ENCODE measurements at regions not wholly inside any gene's neighbourhood (a gene's known extent, or its start where the extent isn't known, plus 50 kb on each side); places are given as distances from the start of the nearest gene placed in this dataset.

DNA sequence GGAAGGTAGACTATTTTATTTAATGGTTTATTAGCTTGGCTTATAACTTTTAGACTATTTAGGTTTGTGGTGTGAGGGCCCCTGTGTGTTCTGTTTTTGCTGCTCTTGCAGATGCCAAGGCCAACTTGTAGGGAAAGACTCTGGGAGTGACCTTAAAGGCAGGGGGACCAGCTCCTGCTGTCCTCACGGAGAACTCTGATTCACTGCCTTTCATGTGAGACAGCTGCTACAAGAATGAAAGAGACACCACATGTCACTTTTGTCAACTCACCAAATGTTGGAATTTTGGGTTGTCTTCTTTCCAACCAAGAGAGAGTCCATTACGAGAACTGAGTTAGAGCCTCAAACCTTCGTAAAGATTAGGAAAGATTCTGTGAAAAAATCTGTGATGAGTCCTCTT, 258.3 kb upstream of the ADAMTSL1 start:
- Histone ChIP-seq H4K20me1 (ENCODE audit: insufficient read depth, low read length) (no peaks in the 10 kb centered on the region), H3K4me1 (ENCODE audit: insufficient read depth, low read length) (no peaks in the 10 kb centered on the region), H3K9me3 (ENCODE audit: insufficient read depth, low read depth, low read length) (no peaks in the 10 kb centered on the region), H2AFZ (ENCODE audit: low read depth, low read length) (no peak overlapping the region), H3K79me2 (ENCODE audit: insufficient read depth, low read length) (no peaks in the 10 kb centered on the region), H3K4me3 (ENCODE audit: insufficient read depth, low read depth, low read length) (no peak overlapping the region), H3K9ac (ENCODE audit: low read length) (no peak overlapping the region), H3K4me2 (ENCODE audit: low read length) (no peak overlapping the region), H3K27me3 (ENCODE audit: insufficient read depth, low read length) (no peaks in the 10 kb centered on the region), H3K36me3 (ENCODE audit: insufficient read depth, low read length) (no peaks in the 10 kb centered on the region), H3K27ac (ENCODE audit: low read depth, low read length) (no peak overlapping the region)
- no peaks in the 10 kb centered on the region for H3K27me3 Mint-ChIP-seq (ENCODE audit: low read depth, unreplicated experiment)
- TF ChIP-seq, protein P1, sequence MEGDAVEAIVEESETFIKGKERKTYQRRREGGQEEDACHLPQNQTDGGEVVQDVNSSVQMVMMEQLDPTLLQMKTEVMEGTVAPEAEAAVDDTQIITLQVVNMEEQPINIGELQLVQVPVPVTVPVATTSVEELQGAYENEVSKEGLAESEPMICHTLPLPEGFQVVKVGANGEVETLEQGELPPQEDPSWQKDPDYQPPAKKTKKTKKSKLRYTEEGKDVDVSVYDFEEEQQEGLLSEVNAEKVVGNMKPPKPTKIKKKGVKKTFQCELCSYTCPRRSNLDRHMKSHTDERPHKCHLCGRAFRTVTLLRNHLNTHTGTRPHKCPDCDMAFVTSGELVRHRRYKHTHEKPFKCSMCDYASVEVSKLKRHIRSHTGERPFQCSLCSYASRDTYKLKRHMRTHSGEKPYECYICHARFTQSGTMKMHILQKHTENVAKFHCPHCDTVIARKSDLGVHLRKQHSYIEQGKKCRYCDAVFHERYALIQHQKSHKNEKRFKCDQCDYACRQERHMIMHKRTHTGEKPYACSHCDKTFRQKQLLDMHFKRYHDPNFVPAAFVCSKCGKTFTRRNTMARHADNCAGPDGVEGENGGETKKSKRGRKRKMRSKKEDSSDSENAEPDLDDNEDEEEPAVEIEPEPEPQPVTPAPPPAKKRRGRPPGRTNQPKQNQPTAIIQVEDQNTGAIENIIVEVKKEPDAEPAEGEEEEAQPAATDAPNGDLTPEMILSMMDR (IDR thresholded peaks at IDR 0.05; ENCODE audit: insufficient read depth, low read depth, low read length) = no peak
- TF ChIP-seq EZH2 (IDR thresholded peaks at IDR 0.05; ENCODE audit: insufficient read depth, low read length) = no peak
- H3K4me1 Mint-ChIP-seq (ENCODE audit: low read depth, unreplicated experiment) = no peaks in the 10 kb centered on the region
- no peak for FAIRE-seq
- no peaks in the 10 kb centered on the region for H3K36me3 Mint-ChIP-seq (ENCODE audit: low read depth, unreplicated experiment)
- no peaks in the 10 kb centered on the region for H3K9me3 Mint-ChIP-seq (ENCODE audit: unreplicated experiment)
- no peak for DNase-seq (ENCODE audit: low read depth)
- H3K27ac Mint-ChIP-seq (ENCODE audit: unreplicated experiment) = no peak overlapping the region
- no peak overlapping the region for H3K4me3 Mint-ChIP-seq (ENCODE audit: unreplicated experiment)

DNA sequence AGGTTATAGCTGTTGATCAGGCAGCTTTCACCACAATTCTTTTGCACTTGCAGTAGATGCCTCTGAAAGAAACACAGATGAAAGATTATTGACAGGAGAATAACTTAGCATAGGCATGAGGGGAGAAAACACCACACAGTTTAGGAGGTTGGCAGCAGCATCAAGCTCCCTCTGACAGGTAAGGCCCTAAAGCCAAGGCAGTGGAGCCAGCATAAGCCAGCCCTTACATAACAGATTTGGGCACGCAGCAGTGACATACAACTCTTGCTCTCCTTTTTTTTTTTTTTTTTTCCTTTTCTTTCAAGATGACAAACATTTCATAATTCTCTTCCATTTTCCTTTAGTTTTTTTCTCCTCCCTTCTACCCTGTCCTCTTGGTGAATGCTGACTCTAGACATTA, 257.6 kb upstream of the ADAMTSL1 start:
- H3K27ac Mint-ChIP-seq (ENCODE audit: unreplicated experiment) = no peak overlapping the region
- DNase-seq (ENCODE audit: low read depth) (no peak), FAIRE-seq (no peak)
- H3K4me3 ChIP-seq (ENCODE audit: insufficient read depth, low read depth, low read length) = no peak overlapping the region
- no peak overlapping the region for H3K4me3 Mint-ChIP-seq (ENCODE audit: unreplicated experiment)
- TF ChIP-seq, protein P1 (IDR thresholded peaks at IDR 0.05; ENCODE audit: insufficient read depth, low read depth, low read length) = no peak
- TF ChIP-seq EZH2 (IDR thresholded peaks at IDR 0.05; ENCODE audit: insufficient read depth, low read length) = no peak
- H3K9me3 ChIP-seq (ENCODE audit: insufficient read depth, low read depth, low read length) = no peaks in the 10 kb centered on the region
- H3K4me1 ChIP-seq (ENCODE audit: insufficient read depth, low read length) = no peaks in the 10 kb centered on the region
- no peaks in the 10 kb centered on the region for H3K4me1 Mint-ChIP-seq (ENCODE audit: low read depth, unreplicated experiment)
- no peaks in the 10 kb centered on the region for H3K27me3 ChIP-seq (ENCODE audit: insufficient read depth, low read length)
- no peaks in the 10 kb centered on the region for H3K27me3 Mint-ChIP-seq (ENCODE audit: low read depth, unreplicated experiment)
- H2AFZ ChIP-seq (ENCODE audit: low read depth, low read length) = no peak overlapping the region
- H3K27ac ChIP-seq (ENCODE audit: low read depth, low read length) = no peak overlapping the region
- H3K9me3 Mint-ChIP-seq (ENCODE audit: unreplicated experiment) = no peaks in the 10 kb centered on the region
- H3K9ac ChIP-seq (ENCODE audit: low read length) = no peak overlapping the region
- no peak overlapping the region for H3K4me2 ChIP-seq (ENCODE audit: low read length)
- H4K20me1 ChIP-seq (ENCODE audit: insufficient read depth, low read length) = no peaks in the 10 kb centered on the region
- H3K79me2 ChIP-seq (ENCODE audit: insufficient read depth, low read length) = no peaks in the 10 kb centered on the region
- H3K36me3 Mint-ChIP-seq (ENCODE audit: low read depth, unreplicated experiment) = no peaks in the 10 kb centered on the region
- no peaks in the 10 kb centered on the region for H3K36me3 ChIP-seq (ENCODE audit: insufficient read depth, low read length)

DNA sequence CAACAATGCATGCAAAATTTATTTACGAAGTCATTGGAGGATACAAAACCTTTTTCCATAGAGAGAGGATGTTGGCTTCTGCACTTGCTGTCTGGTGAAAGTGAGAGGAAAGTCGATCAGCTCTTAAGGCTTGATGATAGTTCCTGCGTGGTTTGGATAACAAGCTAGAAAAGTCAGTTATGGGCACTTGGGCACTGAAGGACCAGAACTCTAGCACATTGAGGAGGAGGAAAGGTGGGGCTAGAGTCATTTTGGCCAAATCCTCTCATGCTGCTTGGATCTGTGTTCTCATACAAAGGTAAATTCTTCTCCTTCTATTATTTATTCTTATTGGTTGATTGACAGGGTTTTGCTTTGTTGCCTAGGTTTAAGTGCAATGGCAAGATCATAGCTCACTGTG, 245.9 kb upstream of the ADAMTSL1 start:
- H3K27me3 Mint-ChIP-seq (ENCODE audit: low read depth, unreplicated experiment) = no peaks in the 10 kb centered on the region
- H3K4me1 Mint-ChIP-seq (ENCODE audit: low read depth, unreplicated experiment) = no peaks in the 10 kb centered on the region
- no peak overlapping the region for H3K27ac Mint-ChIP-seq (ENCODE audit: unreplicated experiment)
- Histone ChIP-seq H3K4me2 (ENCODE audit: low read length) (no peak overlapping the region), H2AFZ (ENCODE audit: low read depth, low read length) (no peak overlapping the region), H3K79me2 (ENCODE audit: insufficient read depth, low read length) (no peaks in the 10 kb centered on the region), H3K36me3 (ENCODE audit: insufficient read depth, low read length) (no peaks in the 10 kb centered on the region), H3K27ac (ENCODE audit: low read depth, low read length) (no peak overlapping the region), H3K4me1 (ENCODE audit: insufficient read depth, low read length) (no peaks in the 10 kb centered on the region), H4K20me1 (ENCODE audit: insufficient read depth, low read length) (no peaks in the 10 kb centered on the region), H3K4me3 (ENCODE audit: insufficient read depth, low read depth, low read length) (no peak overlapping the region), H3K9me3 (ENCODE audit: insufficient read depth, low read depth, low read length) (no peaks in the 10 kb centered on the region), H3K9ac (ENCODE audit: low read length) (no peak overlapping the region), H3K27me3 (ENCODE audit: insufficient read depth, low read length) (no peaks in the 10 kb centered on the region)
- no peaks in the 10 kb centered on the region for H3K36me3 Mint-ChIP-seq (ENCODE audit: low read depth, unreplicated experiment)
- no peak for FAIRE-seq
- no peaks in the 10 kb centered on the region for H3K9me3 Mint-ChIP-seq (ENCODE audit: unreplicated experiment)
- DNase-seq (ENCODE audit: low read depth) = no peak
- no peak overlapping the region for H3K4me3 Mint-ChIP-seq (ENCODE audit: unreplicated experiment)
- no peak for TF ChIP-seq EZH2 (IDR thresholded peaks at IDR 0.05; ENCODE audit: insufficient read depth, low read length)
- TF ChIP-seq, protein P1 (IDR thresholded peaks at IDR 0.05; ENCODE audit: insufficient read depth, low read depth, low read length) = no peak

Data from astrocyte (in vitro differentiated cells and primary cell).